ENCODE measurements at regions not wholly inside any gene's neighbourhood (a gene's known extent, or its start where the extent isn't known, plus 50 kb on each side); places are given as distances from the start of the nearest gene placed in this dataset.

DNA sequence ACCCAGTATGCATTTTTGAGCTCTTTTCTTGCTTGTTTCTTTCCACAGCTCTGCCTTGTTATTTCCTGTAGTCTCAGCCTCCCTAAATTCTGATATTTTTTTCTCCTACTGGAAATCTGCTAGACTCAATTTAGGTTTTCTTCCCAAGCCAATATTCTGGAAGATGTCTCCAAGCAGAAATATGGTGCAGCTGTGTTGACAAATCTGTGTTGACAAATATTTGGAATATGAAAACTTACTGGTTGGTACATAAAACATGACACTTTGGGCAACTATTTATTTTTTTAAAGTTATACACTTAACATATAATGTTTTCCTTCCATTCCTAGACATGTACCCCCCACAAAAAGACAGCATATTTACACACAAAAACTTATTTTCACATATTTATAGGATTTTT is 1048.4 kb downstream of the NCAM2 start:
- TF ChIP-seq, protein P1, sequence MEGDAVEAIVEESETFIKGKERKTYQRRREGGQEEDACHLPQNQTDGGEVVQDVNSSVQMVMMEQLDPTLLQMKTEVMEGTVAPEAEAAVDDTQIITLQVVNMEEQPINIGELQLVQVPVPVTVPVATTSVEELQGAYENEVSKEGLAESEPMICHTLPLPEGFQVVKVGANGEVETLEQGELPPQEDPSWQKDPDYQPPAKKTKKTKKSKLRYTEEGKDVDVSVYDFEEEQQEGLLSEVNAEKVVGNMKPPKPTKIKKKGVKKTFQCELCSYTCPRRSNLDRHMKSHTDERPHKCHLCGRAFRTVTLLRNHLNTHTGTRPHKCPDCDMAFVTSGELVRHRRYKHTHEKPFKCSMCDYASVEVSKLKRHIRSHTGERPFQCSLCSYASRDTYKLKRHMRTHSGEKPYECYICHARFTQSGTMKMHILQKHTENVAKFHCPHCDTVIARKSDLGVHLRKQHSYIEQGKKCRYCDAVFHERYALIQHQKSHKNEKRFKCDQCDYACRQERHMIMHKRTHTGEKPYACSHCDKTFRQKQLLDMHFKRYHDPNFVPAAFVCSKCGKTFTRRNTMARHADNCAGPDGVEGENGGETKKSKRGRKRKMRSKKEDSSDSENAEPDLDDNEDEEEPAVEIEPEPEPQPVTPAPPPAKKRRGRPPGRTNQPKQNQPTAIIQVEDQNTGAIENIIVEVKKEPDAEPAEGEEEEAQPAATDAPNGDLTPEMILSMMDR (IDR thresholded peaks at IDR 0.05) = no peak
- TF ChIP-seq ATF2 (CRISPR knock-in tag; IDR thresholded peaks at IDR 0.05; ENCODE audit: borderline replicate concordance, low read depth) (no peak), SP1 (CRISPR knock-in tag; conservative IDR thresholded peaks at IDR 0.05) (no peak), ZMAT4 (CRISPR knock-in tag; IDR thresholded peaks at IDR 0.05) (no peak)

All from WTC11 (cell line).